DND-41 (cell line): ENCODE measurements at regions not wholly inside any gene's neighbourhood (a gene's known extent, or its start where the extent isn't known, plus 50 kb on each side); places are given as distances from the start of the nearest gene placed in this dataset.

Experiments
- ATAC-seq: fragments of 200-7000 bp; cut with Tn5 transposase; 3 replicates; pipeline ENCODE4 v1.9.1; 2021; ENCODE audit warnings: low read depth; ENCODE audit not compliant: insufficient read depth
- DNase-seq: peaks from one replicate; pipeline ENCODE4 v3.0.0-alpha.2; 2020
- H2AFZ ChIP-seq: 2 replicates; pipeline ENCODE4 v1.6.0; 2012; ENCODE audit warnings: low read depth, low read length
- H3K27ac ChIP-seq: 2 replicates; pipeline ENCODE4 v1.5.1; 2012; ENCODE audit warnings: low read length, inconsistent platforms
- H3K27me3 ChIP-seq: fragments of 200-600 bp; sonication (generic); 2 replicates; pipeline ENCODE4 v1.6.0; 2012; ENCODE audit warnings: low read length, mild to moderate bottlenecking, inconsistent platforms; ENCODE audit not compliant: insufficient read depth, poor library complexity
- H3K36me3 ChIP-seq: 2 replicates; pipeline ENCODE4 v1.5.1; 2012; ENCODE audit warnings: low read length, inconsistent platforms; ENCODE audit not compliant: insufficient read depth
- H3K4me1 ChIP-seq: 2 replicates; pipeline ENCODE4 v1.5.1; 2012; ENCODE audit warnings: mild to moderate bottlenecking, low read length; ENCODE audit not compliant: insufficient read depth
- H3K4me2 ChIP-seq: 2 replicates; pipeline ENCODE4 v1.6.0; 2012; ENCODE audit warnings: mild to moderate bottlenecking, moderate library complexity, low read length, inconsistent platforms; ENCODE audit not compliant: insufficient read depth
- H3K4me3 ChIP-seq, 2 experiments: fragments of 200-600 bp in 1 of 2; shearing (Covaris generic) in 1 of 2; 2 replicates each; pipeline ENCODE4 v1.5.1; 2012 to 2016; ENCODE audit warnings: inconsistent platforms in 2 of 2, low read length in 2 of 2, mild to moderate bottlenecking in 2 of 2, low read depth in 1 of 2, moderate library complexity in 1 of 2
- H3K79me2 ChIP-seq: 2 replicates; pipeline ENCODE4 v1.6.0; 2012; ENCODE audit warnings: low read length, inconsistent platforms; ENCODE audit not compliant: insufficient read depth
- H3K9ac ChIP-seq: 2 replicates; pipeline ENCODE4 v1.6.0; 2012; ENCODE audit warnings: low read depth, mild to moderate bottlenecking, inconsistent platforms, low read length, moderate library complexity
- H3K9me3 ChIP-seq: 2 replicates; pipeline ENCODE4 v1.5.1; 2012; ENCODE audit warnings: low read length, moderate library complexity, mild to moderate bottlenecking, inconsistent platforms; ENCODE audit not compliant: insufficient read depth, severe bottlenecking
- H4K20me1 ChIP-seq: 2 replicates; pipeline ENCODE4 v1.6.0; 2012; ENCODE audit warnings: low read length; ENCODE audit not compliant: insufficient read depth
- CTCF ChIP-seq: IDR thresholded peaks from 2 replicates; pipeline ENCODE4 v1.5.1; 2012; ENCODE audit warnings: borderline replicate concordance, low read length, moderate library complexity, mild to moderate bottlenecking; ENCODE audit not compliant: poor library complexity, severe bottlenecking; ENCODE audit errors: extremely low read depth
- EZH2 ChIP-seq: IDR thresholded peaks from 3 replicates; pipeline ENCODE4 v1.6.1; 2012; ENCODE audit warnings: borderline replicate concordance, low read depth, mild to moderate bottlenecking, moderate library complexity, low read length, inconsistent platforms; ENCODE audit not compliant: severe bottlenecking

DNA sequence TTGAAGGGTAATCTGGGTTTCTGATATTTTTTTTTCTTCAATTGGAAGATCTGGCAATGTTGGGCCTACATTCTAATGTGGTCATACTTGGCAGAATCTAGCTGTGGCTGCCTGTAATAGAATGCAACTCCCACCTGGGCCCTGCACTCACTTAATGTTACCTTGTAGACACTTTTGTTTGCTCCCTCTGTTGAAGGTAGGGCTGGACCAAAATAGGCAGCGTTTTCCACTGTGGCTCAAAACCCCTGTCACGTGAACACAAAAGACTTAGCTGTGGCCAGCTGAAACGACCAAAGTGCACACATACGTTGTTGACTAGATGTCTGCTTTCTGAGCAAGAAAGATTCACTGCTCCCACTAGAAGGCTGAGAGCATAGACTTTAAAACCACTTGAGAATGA lies 117.6 kb upstream of the HMHB1 start:
- Histone ChIP-seq H3K9me3 (peaks cover 1% of the 10 kb centered on the region), H4K20me1 (no peaks in the 10 kb centered on the region), H3K4me2 (no peak overlapping the region), H3K4me1 (peaks cover 55% of the 10 kb centered on the region), H3K4me3 (no peak overlapping the region), H3K36me3 (no peaks in the 10 kb centered on the region), H3K27ac (peak overlapping the region; percentile 63), H2AFZ (no peak overlapping the region), H3K27me3 (no peaks in the 10 kb centered on the region), H3K79me2 (no peaks in the 10 kb centered on the region), H3K9ac (no peak overlapping the region)
- TF ChIP-seq CTCF (no peak), EZH2 (no peak)
- no peak for ATAC-seq
- no peak for DNase-seq

DNA sequence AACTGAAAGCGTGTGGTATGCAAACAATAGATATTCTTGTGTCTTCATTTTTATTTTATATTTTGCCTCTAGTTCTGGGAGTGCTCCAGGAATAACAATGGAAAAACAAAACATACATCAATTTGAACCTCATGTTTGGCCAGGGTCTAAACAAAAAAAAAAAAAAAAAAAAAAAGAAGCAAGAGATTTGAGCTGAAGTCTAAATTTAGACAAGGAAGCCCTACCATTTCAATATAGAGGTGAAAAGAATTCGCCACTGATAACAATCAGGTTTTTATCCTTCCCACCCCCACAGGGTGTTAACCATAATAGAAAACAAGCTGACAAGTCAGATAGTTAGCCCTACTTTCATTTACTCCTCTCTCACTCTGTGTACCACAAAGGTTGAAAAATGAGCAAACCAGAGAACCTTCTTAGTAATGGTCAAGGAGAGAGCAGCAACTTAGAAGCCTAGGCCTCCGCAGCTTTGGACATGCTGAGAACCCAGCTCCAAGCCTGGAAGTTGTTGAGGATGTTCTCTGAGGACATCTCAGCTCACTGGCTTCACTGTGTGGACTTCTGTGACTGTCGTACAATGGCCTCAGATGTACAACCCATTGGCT lies 118.2 kb upstream of the HMHB1 start:
- Histone ChIP-seq H3K4me2 (peak overlapping the region; percentile 4), H3K27ac (peak overlapping the region; percentile 63), H3K79me2 (no peaks in the 10 kb centered on the region), H3K4me1 (peaks cover 49% of the 10 kb centered on the region), H3K4me3 (no peak overlapping the region), H3K9ac (no peak overlapping the region), H3K27me3 (no peaks in the 10 kb centered on the region), H2AFZ (peak overlapping the region; percentile 28; the same call in 1 of the 2 replicates), H3K36me3 (no peaks in the 10 kb centered on the region), H4K20me1 (no peaks in the 10 kb centered on the region), H3K9me3 (peaks cover 3% of the 10 kb centered on the region)
- ATAC-seq, result peak; percentile 74
- DNase-seq, result peak; percentile 30
- TF ChIP-seq CTCF, result no peak
- TF ChIP-seq EZH2, result no peak

DNA sequence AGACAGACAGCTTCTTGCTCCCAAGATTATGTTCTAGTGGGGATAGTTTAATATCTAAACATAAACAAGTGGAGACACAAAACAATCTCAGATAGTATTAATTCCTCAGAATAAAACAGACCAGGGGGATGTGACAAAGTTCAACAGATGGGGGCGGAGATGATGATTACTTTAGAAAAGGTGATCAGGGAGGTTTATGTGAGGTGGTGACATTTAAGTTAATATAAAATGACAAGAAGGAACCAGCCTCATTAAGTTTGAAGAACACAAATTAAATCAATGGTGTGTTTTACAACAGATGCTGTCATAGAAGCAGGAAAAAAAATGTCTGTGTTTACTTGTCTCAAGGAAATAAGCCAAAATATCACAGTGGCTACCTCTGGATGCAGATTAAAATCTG lies 119.6 kb upstream of the HMHB1 start:
- H3K27ac ChIP-seq, result no peak overlapping the region
- H3K4me1 ChIP-seq, result peaks cover 35% of the 10 kb centered on the region
- H3K4me2 ChIP-seq, result no peak overlapping the region
- H3K4me3 ChIP-seq, result no peak overlapping the region
- H2AFZ ChIP-seq, result no peak overlapping the region
- H3K9ac ChIP-seq, result no peak overlapping the region
- DNase-seq (no peak), ATAC-seq (no peak)
- H3K9me3 ChIP-seq, result peaks cover 3% of the 10 kb centered on the region
- TF ChIP-seq CTCF, result no peak
- TF ChIP-seq EZH2, result no peak
- H3K36me3 ChIP-seq, result no peaks in the 10 kb centered on the region
- no peaks in the 10 kb centered on the region for H3K79me2 ChIP-seq
- H4K20me1 ChIP-seq, result no peaks in the 10 kb centered on the region
- H3K27me3 ChIP-seq, result no peaks in the 10 kb centered on the region
